ENCODE measurements at regions not wholly inside any gene's neighbourhood (a gene's known extent, or its start where the extent isn't known, plus 50 kb on each side); places are given as distances from the start of the nearest gene placed in this dataset.
"Not testable (repeated sequence)": the region's sequence is repeated elsewhere in the genome, so short reads cannot be mapped to it uniquely, and the experiment has no call there.

GRCh38 chr2:109669731-109670130 lies 55.6 kb downstream of the SOWAHC start:
- DNase-seq (ENCODE audit: low spot score) = no peak

- no peak for DNase-seq (ENCODE audit: low spot score)
These were observed 56.6 kb downstream of the SOWAHC start for GRCh38 chr2:109670556-109671411.

GRCh38 chr2:109674894-109675534 lies 60.9 kb downstream of the SOWAHC start:
- DNase-seq (ENCODE audit: low spot score) = no peak

- no peak for DNase-seq (ENCODE audit: low spot score)
These were observed 61.6 kb downstream of the SOWAHC start for GRCh38 chr2:109675666-109676345.

GRCh38 chr2:109676346-109676902 lies 62.3 kb downstream of the SOWAHC start:
- no peak for DNase-seq (ENCODE audit: low spot score)

- not testable (repeated sequence) for DNase-seq (ENCODE audit: low spot score)
These were observed 63.1 kb downstream of the SOWAHC start for GRCh38 chr2:109677121-109677731.

GRCh38 chr2:109677835-109678580 lies 63.8 kb downstream of the SOWAHC start:
- DNase-seq (ENCODE audit: low spot score) = no peak

GRCh38 chr2:109678724-109679201 lies 64.6 kb downstream of the SOWAHC start:
- not testable (repeated sequence) for DNase-seq (ENCODE audit: low spot score)

- DNase-seq (ENCODE audit: low spot score) = no peak
These were observed 65.1 kb downstream of the SOWAHC start for GRCh38 chr2:109679225-109679624.

GRCh38 chr2:109679626-109680025 lies 65.5 kb downstream of the SOWAHC start:
- no peak for DNase-seq (ENCODE audit: low spot score)

GRCh38 chr2:109680523-109681297 lies 66.5 kb downstream of the SOWAHC start:
- DNase-seq (ENCODE audit: low spot score) = no peak

GRCh38 chr2:109681633-109682380 lies 67.6 kb downstream of the SOWAHC start:
- DNase-seq (ENCODE audit: low spot score) = no peak

GRCh38 chr2:109683452-109683851 lies 69.3 kb downstream of the SOWAHC start:
- no peak for DNase-seq (ENCODE audit: low spot score)

- DNase-seq (ENCODE audit: low spot score) = no peak
These were observed 71.3 kb downstream of the SOWAHC start for GRCh38 chr2:109685453-109685852.

- DNase-seq (ENCODE audit: low spot score) = no peak
These were observed 72.8 kb downstream of the SOWAHC start for GRCh38 chr2:109686921-109687320.

- DNase-seq (ENCODE audit: low spot score) = no peak
These were observed 75.2 kb downstream of the SOWAHC start for GRCh38 chr2:109689182-109689930.

GRCh38 chr2:109689973-109690372 lies 75.8 kb downstream of the SOWAHC start:
- DNase-seq (ENCODE audit: low spot score) = no peak

GRCh38 chr2:109690457-109690821 lies 76.3 kb downstream of the SOWAHC start:
- DNase-seq (ENCODE audit: low spot score) = no peak

All from kidney tubule cell (primary cell).